ENCODE measurements at regions not wholly inside any gene's neighbourhood (a gene's known extent, or its start where the extent isn't known, plus 50 kb on each side); places are given as distances from the start of the nearest gene placed in this dataset.

DNA sequence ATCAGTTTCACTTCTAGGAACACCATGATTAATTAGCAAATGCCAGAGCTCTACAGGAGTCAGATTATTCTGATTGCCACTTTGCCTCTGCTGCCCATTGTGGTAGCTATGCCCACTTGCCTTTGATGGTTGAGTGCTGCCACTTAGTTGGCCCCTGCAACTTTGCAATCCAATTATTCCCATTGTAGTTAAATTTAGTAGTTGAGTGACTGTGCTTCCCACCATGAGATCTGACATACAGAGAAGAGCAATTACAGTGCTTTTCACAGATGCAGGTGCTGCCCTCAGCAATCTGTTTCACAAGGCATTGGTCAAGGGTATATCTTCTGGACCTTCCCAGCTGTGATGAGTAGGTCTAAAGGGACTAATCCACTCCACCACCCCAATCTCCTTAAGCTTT is 468.4 kb upstream of the RGS6 start:
- peaks cover 28% of the 10 kb centered on the region for H3K36me3 Mint-ChIP-seq
- no peak overlapping the region for H3K27ac Mint-ChIP-seq
- no peak for ATAC-seq
- no peak overlapping the region for H3K4me3 Mint-ChIP-seq
- H3K4me1 Mint-ChIP-seq = peaks cover 4% of the 10 kb centered on the region; the same call in 1 of the 2 replicates
- ChIA-PET POLR2A (no interaction called here), CTCF (no interaction called here)
- DNase-seq (ENCODE audit: low spot score) = no peak
- no peaks in the 10 kb centered on the region for H3K27me3 Mint-ChIP-seq (ENCODE audit: low read depth)
- TF ChIP-seq ZNF317 (CRISPR knock-in tag; IDR thresholded peaks at IDR 0.05; ENCODE audit: borderline replicate concordance, low read depth) = no peak
- TF ChIP-seq ZNF423 (CRISPR knock-in tag; IDR thresholded peaks at IDR 0.05) = no peak
- TF ChIP-seq, protein P1, sequence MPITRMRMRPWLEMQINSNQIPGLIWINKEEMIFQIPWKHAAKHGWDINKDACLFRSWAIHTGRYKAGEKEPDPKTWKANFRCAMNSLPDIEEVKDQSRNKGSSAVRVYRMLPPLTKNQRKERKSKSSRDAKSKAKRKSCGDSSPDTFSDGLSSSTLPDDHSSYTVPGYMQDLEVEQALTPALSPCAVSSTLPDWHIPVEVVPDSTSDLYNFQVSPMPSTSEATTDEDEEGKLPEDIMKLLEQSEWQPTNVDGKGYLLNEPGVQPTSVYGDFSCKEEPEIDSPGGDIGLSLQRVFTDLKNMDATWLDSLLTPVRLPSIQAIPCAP (CRISPR knock-in tag; IDR thresholded peaks at IDR 0.05) = no peak
- H3K9me3 Mint-ChIP-seq = peaks cover 33% of the 10 kb centered on the region

DNA sequence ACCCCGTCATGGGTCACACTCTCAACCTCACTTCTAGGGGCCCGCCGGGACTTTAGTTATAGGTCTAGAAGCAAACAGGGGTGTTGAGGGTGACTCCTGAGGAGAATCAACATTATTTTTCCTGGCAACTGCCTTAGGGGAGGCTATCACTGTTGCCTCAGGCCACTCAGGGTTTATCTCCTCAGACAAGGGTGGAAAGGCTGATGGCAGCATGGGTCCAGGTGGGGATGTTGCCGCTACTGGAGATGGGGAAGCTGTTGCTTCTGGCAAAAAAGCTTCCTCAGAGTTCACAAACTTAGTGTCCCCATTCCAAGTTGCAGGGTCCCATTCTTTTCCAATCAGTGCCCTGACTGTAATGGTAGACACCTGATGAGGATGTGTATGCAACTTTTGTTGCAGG is 467.4 kb upstream of the RGS6 start:
- no peak overlapping the region for H3K4me3 Mint-ChIP-seq
- no peaks in the 10 kb centered on the region for H3K27me3 Mint-ChIP-seq (ENCODE audit: low read depth)
- H3K9me3 Mint-ChIP-seq = peaks cover 33% of the 10 kb centered on the region
- no peak overlapping the region for H3K27ac Mint-ChIP-seq
- H3K4me1 Mint-ChIP-seq = peaks cover 8% of the 10 kb centered on the region; the same call in 1 of the 2 replicates
- CTCF ChIA-PET = no interaction called here
- DNase-seq (ENCODE audit: low spot score) = no peak
- H3K36me3 Mint-ChIP-seq = peaks cover 28% of the 10 kb centered on the region
- POLR2A ChIA-PET = no interaction called here
- no peak for TF ChIP-seq GRHL2 (CRISPR knock-in tag; IDR thresholded peaks at IDR 0.05; ENCODE audit: insufficient replicate concordance, severe bottlenecking)
- TF ChIP-seq ZNF396 (CRISPR knock-in tag; IDR thresholded peaks at IDR 0.05; ENCODE audit: borderline replicate concordance) = no peak
- no peak for TF ChIP-seq TCF7 (CRISPR knock-in tag; IDR thresholded peaks at IDR 0.05; ENCODE audit: low read depth)
- TF ChIP-seq, protein P2, sequence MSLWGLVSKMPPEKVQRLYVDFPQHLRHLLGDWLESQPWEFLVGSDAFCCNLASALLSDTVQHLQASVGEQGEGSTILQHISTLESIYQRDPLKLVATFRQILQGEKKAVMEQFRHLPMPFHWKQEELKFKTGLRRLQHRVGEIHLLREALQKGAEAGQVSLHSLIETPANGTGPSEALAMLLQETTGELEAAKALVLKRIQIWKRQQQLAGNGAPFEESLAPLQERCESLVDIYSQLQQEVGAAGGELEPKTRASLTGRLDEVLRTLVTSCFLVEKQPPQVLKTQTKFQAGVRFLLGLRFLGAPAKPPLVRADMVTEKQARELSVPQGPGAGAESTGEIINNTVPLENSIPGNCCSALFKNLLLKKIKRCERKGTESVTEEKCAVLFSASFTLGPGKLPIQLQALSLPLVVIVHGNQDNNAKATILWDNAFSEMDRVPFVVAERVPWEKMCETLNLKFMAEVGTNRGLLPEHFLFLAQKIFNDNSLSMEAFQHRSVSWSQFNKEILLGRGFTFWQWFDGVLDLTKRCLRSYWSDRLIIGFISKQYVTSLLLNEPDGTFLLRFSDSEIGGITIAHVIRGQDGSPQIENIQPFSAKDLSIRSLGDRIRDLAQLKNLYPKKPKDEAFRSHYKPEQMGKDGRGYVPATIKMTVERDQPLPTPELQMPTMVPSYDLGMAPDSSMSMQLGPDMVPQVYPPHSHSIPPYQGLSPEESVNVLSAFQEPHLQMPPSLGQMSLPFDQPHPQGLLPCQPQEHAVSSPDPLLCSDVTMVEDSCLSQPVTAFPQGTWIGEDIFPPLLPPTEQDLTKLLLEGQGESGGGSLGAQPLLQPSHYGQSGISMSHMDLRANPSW (CRISPR knock-in tag; conservative IDR thresholded peaks at IDR 0.05; ENCODE audit: low read depth) = no peak
- TF ChIP-seq, protein P3, sequence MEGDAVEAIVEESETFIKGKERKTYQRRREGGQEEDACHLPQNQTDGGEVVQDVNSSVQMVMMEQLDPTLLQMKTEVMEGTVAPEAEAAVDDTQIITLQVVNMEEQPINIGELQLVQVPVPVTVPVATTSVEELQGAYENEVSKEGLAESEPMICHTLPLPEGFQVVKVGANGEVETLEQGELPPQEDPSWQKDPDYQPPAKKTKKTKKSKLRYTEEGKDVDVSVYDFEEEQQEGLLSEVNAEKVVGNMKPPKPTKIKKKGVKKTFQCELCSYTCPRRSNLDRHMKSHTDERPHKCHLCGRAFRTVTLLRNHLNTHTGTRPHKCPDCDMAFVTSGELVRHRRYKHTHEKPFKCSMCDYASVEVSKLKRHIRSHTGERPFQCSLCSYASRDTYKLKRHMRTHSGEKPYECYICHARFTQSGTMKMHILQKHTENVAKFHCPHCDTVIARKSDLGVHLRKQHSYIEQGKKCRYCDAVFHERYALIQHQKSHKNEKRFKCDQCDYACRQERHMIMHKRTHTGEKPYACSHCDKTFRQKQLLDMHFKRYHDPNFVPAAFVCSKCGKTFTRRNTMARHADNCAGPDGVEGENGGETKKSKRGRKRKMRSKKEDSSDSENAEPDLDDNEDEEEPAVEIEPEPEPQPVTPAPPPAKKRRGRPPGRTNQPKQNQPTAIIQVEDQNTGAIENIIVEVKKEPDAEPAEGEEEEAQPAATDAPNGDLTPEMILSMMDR (IDR thresholded peaks at IDR 0.05) = no peak
- no peak for TF ChIP-seq ELF4 (CRISPR knock-in tag; IDR thresholded peaks at IDR 0.05; ENCODE audit: low read depth)
- no peak for TF ChIP-seq ZNF416 (CRISPR knock-in tag; IDR thresholded peaks at IDR 0.05)
- no peak for TF ChIP-seq ZNF219 (CRISPR knock-in tag; IDR thresholded peaks at IDR 0.05; ENCODE audit: borderline replicate concordance)
- TF ChIP-seq NR2C2 (CRISPR knock-in tag; IDR thresholded peaks at IDR 0.05) = no peak
- TF ChIP-seq ZNF317 (CRISPR knock-in tag; IDR thresholded peaks at IDR 0.05; ENCODE audit: borderline replicate concordance, low read depth) = no peak
- TF ChIP-seq CBFB (CRISPR knock-in tag; IDR thresholded peaks at IDR 0.05; ENCODE audit: low read depth) = no peak
- ATAC-seq = no peak

DNA sequence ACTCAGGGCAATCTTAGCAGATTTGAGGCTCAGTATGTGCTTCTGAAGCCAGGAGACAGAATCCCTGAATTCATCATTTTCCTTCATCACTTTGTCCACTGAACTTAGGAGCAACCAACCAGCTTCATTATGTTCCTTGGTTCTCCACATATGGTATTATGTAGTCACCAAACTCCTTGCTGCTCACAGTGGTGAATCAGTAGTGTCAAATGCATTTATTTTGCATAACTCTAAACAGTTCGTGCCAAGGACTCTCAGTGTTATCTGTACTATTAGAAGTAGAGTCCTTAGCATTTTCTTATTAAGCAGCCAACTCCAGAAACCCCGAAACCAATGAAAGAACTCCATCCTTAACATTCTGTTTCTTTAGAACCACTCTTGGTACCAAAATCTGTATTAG is 466.9 kb upstream of the RGS6 start:
- H3K36me3 Mint-ChIP-seq = peaks cover 27% of the 10 kb centered on the region
- no peak overlapping the region for H3K27ac Mint-ChIP-seq
- H3K4me1 Mint-ChIP-seq = peaks cover 9% of the 10 kb centered on the region; the same call in 1 of the 2 replicates
- H3K27me3 Mint-ChIP-seq (ENCODE audit: low read depth) = no peaks in the 10 kb centered on the region
- TF ChIP-seq PRRX2 (CRISPR knock-in tag; IDR thresholded peaks at IDR 0.05) (no peak), NR1H2 (CRISPR knock-in tag; IDR thresholded peaks at IDR 0.05) (no peak), TP53 (CRISPR knock-in tag; IDR thresholded peaks at IDR 0.05) (no peak), ZNF232 (CRISPR knock-in tag; IDR thresholded peaks at IDR 0.05) (no peak), TEAD1 (CRISPR knock-in tag; IDR thresholded peaks at IDR 0.05) (no peak)
- TF ChIP-seq, protein P4, sequence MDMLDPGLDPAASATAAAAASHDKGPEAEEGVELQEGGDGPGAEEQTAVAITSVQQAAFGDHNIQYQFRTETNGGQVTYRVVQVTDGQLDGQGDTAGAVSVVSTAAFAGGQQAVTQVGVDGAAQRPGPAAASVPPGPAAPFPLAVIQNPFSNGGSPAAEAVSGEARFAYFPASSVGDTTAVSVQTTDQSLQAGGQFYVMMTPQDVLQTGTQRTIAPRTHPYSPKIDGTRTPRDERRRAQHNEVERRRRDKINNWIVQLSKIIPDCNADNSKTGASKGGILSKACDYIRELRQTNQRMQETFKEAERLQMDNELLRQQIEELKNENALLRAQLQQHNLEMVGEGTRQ (CRISPR knock-in tag; IDR thresholded peaks at IDR 0.05) = no peak
- TF ChIP-seq, protein P5, sequence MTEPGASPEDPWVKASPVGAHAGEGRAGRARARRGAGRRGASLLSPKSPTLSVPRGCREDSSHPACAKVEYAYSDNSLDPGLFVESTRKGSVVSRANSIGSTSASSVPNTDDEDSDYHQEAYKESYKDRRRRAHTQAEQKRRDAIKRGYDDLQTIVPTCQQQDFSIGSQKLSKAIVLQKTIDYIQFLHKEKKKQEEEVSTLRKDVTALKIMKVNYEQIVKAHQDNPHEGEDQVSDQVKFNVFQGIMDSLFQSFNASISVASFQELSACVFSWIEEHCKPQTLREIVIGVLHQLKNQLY (CRISPR knock-in tag; IDR thresholded peaks at IDR 0.05) = no peak
- CTCF ChIA-PET = no interaction called here
- no peak for DNase-seq (ENCODE audit: low spot score)
- no peak for ATAC-seq
- POLR2A ChIA-PET = no interaction called here
- peaks cover 33% of the 10 kb centered on the region for H3K9me3 Mint-ChIP-seq
- H3K4me3 Mint-ChIP-seq = no peak overlapping the region

Measured in WTC11 (cell line).